Activated T-cell treated with anti-CD3 and anti-CD28 coated beads for 48 hours (primary cell): ENCODE measurements at regions not wholly inside any gene's neighbourhood (a gene's known extent, or its start where the extent isn't known, plus 50 kb on each side); places are given as distances from the start of the nearest gene placed in this dataset.

Experiments used
- DNase-seq: peaks from one replicate; pipeline ENCODE4 v3.0.0-alpha.2; 2020; ENCODE audit warnings: low read depth

DNA sequence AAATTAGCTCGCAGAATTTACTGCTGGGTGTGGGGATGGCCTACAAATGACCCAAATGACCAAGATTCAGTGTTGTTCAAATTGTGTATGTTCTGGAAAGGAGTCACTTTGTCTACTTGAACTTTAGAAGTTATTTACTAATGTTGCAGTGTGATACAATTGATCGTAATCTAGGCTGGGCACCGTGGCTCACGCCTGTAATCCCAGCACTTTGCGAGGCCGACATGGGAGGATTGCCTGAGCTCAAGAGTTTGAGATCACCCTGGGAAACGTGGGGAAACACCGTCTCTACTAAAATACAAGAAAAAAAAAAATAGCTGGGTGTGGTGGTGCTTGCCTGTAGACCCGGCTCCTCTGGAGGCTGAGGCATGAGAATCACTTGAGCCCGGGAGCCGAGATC, 57.6 kb upstream of the TMPRSS2 start:
- no peak for DNase-seq

DNA sequence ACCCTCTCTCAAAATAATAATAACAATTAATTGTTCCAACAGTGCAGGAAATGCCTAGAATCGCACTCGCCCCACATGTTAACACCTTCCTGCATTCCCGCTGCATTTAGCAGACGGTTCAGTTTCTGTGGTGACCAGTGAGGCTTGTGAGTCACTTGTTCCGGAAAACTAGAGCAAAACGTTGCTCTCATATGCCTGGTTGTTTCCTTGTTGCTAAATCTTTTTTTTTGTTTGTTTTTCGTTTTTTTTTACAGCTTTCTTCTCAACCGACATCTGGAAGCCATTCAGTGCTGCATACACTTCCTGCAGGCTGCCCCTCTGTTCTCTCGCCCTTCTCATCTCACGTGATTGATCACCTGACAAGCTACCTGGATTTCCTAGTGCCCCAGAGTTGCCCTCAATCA, 56.9 kb upstream of the TMPRSS2 start:
- DNase-seq = peak; percentile 3

DNA sequence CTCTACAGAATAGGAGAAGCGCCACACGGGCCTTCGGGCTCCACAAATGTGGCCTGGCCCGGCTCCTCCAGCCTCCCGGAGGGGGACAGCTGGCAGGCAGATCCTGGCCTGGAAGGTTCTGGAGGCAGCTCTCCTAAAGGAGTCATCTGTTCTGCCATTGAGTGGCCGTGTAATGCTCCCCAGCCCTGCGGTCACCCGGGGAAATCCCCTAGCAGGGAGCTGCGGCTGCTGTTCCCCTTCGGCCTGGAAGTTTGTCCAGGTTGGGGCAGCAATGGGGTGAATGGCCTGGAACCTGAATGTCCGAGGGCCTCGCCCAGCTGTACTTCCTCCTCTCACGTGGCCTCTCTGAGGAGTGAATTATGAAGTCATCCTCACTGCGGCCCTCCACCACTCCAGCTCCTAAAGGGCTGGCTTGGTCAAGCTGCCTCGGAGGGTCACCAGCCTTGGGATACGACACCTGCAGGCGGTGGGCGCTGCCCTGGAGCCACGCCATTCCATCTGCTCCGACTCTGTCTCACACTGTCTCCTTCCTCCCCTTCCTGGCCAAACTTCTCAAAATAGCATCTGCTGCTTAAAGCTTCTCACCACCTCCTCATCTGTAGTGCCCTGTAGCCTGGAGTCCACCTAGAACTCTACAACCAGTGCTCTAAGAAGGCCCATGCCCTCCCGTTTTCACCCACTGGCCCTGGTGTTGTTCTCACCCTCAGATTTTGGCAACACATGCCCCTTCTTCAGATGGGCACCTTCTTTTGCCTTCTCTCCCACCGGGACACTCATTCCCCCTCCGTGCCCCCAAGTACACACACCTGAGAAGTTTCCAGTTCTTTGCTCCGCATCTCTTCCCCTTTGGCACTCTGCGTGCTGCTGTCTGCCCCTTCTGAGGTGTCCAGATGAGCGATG, 54.4 kb upstream of the TMPRSS2 start:
- DNase-seq = no peak

DNA sequence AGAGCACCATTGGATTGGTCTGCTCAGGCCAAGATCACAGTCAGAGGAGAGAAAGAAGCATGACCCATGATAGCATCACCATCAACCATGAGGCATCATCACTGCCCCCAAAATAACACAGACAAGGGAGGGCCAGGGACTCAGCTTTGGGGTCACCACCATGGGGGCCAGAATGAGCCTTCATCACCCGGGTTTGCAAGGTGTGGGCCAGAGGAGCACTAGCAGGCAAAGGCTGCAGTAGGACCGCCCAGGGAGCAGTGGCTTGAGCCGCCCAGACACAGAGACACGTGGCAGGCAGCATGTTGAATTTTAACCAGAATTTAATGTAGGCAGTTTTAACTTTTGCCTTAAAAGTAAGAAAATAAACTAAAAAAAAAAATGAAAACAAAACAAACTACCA, 53.7 kb upstream of the TMPRSS2 start:
- DNase-seq = no peak

DNA sequence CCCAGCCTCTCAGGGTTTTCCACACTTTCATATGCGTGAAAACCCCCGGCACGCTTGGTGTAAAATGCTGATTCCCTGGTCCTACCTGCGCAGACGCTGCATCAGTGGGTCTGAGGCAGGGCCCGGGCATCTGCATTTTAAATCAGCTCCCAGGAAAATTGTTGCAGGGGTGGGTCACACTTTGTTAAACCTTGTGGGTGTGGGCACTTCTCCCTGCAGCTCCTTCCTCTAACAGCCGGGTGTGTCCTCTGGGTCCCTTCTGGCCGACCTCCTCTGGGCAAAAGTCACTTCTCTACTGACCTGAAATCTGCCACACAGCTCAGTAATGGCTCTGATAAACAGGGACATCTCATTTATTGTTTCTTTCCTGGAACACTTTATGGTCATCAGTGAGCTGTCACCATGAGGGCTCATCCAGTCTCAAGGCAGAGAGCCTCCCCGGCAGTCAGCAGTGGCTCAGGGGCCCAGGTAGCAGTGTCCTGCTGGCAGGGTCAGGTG, 52.8 kb upstream of the TMPRSS2 start:
- DNase-seq = no peak

DNA sequence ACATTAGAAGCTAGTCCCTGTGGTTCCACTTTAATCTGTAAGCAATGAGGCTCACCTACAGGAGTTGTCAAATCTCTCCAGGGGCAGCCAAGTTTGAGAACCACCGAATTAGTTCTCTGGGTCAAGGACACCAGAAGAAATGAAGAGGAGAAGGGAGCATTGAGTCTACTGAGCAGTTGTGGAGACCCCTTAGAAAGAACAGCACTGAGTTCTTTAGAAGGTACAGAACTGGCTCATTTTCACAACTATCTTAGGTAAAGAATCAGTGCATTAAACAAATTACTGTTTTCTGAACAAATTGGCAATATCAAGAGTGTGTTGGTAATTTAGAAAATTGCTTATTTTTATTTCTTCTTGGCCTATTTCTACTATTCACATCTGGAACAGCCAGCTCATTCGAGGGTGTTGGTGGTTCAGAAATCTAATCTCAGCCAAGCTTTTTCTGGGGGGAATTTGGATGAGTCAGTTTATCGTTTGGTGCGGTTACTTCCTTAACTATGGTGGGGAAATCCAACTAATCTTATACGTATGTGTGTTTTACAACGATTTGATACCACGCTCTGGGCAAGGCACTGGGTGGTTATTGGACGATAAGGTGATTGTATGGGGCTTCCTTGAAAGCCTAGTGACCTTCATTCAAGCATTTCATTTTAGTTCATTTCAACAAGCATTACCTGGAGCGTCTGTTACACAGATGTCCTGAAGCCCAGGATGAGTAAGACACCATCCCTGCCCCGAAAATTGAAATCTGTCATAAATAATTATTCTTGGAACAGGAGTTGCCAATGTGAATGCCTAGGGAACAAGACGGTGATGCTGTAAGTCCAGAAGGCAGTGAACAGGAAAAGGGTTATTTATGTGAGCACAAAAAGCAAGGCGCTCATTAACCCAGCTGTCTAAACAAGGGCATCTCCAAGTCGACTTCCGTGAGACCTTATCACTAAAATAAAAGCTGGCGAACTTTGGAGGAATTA, 52.0 kb upstream of the TMPRSS2 start:
- DNase-seq = no peak

DNA sequence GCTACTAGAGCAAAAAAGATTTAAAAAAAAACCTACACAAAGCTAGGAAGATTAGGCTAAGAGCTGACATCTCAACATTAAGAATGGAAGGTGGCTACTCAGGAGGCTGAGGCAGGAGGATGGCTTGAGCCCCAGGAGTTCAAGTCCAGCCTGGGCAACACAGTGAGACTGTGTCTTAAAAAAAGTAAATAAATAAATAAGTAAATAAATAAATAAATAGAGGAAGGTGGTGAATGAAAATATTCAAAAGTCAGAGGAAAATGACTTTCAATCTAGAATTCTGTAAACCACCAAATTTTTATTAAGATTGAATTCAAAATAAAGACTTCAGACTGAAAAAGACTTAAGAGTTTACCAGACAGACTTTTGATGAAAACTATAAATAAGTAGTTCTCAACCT, 50.9 kb upstream of the TMPRSS2 start:
- no peak for DNase-seq

DNA sequence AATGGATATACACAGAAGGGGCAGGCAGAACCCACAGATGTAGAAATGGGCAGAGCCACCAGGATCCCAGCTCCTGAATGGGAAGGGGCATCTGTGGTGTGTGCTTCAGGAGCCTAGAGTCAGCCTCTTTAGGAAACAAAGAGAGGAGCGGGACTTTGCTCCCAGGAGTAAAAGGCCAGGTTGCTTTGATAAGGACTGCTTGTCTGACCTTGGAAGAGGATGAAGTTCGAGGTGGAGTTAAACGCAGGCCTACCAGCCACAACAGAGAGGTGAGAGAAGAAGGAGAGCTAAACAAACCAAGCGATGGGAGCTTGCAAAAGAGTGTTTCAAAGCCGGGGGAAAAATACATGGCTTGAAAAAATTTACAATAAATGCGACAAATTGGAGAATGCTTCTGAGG, 49.9 kb upstream of the TMPRSS2 start:
- DNase-seq = no peak
